PC-9 (cell line): ENCODE measurements at regions not wholly inside any gene's neighbourhood (a gene's known extent, or its start where the extent isn't known, plus 50 kb on each side); places are given as distances from the start of the nearest gene placed in this dataset.
"Not testable (repeated sequence)": the region's sequence is repeated elsewhere in the genome, so short reads cannot be mapped to it uniquely, and the experiment has no call there.

Source experiments
- BruUV-seq: library from RNA; stranded (reverse); fragments of 400-500 nt; replicated peaks from 2 replicates; lab custom pipeline; 2021; lab: Mats Ljungman, UMichigan
- CTCF ChIA-PET: fragments of 300-600 bp; sonication (Branson Sonifier 250); formaldehyde crosslinking; loops from one replicate; lab custom pipeline; 2022; ENCODE audit warnings: antibody characterized with exemption; lab: Charles Lee
- POLR2A ChIA-PET: fragments of 300-600 bp; sonication (Branson Sonifier 250); formaldehyde crosslinking; loops from one replicate; lab custom pipeline; 2022; ENCODE audit warnings: antibody characterized with exemption; ENCODE audit not compliant: unreplicated experiment; lab: Charles Lee
- DNase-seq, 2 experiments: peaks; one replicate each; pipeline versions ENCODE4 v3.0.0 to v3.0.0-alpha.2; 2015 to 2022; ENCODE audit warnings: mixed read lengths in 1 of 2
- H2AFZ ChIP-seq: fragments of 200-600 bp; sonication (generic); 2 replicates; pipeline ENCODE4 v1.8.1; 2017; ENCODE audit warnings: antibody characterized with exemption
- H3F3A ChIP-seq: fragments of 200-600 bp; sonication (generic); 2 replicates; pipeline ENCODE4 v1.8.1; 2017; ENCODE audit warnings: antibody characterized with exemption, mild to moderate bottlenecking, low read depth; ENCODE audit not compliant: insufficient read depth
- H3K27ac ChIP-seq: fragments of 200-600 bp; sonication (generic); 2 replicates; pipeline ENCODE4 v1.6.1; 2016; ENCODE audit warnings: mixed run types
- H3K27me3 ChIP-seq: fragments of 200-600 bp; sonication (generic); 2 replicates; pipeline ENCODE4 v1.6.1; 2016; ENCODE audit warnings: low read depth, mixed run types; ENCODE audit not compliant: insufficient read depth
- H3K36me3 ChIP-seq: fragments of 200-600 bp; sonication (generic); 2 replicates; pipeline ENCODE4 v1.6.1; 2016; ENCODE audit warnings: low read depth, mixed run types
- H3K4me1 ChIP-seq: fragments of 200-600 bp; sonication (generic); replicated peaks from 2 replicates; pipeline ENCODE4 v1.6.1; 2016; ENCODE audit warnings: mixed run types; ENCODE audit not compliant: insufficient read depth
- H3K4me2 ChIP-seq: fragments of 200-600 bp; sonication (generic); 2 replicates; pipeline ENCODE4 v1.6.1; 2017; ENCODE audit warnings: mixed run types
- H3K4me3 ChIP-seq: fragments of 200-600 bp; sonication (generic); 2 replicates; pipeline ENCODE4 v1.6.1; 2016; ENCODE audit warnings: mixed run types
- H3K79me2 ChIP-seq: fragments of 200-600 bp; sonication (generic); 2 replicates; pipeline ENCODE4 v1.6.1; 2017; ENCODE audit warnings: low read depth, mixed run types
- H3K9me2 ChIP-seq: fragments of 200-600 bp; sonication (generic); 2 replicates; pipeline ENCODE4 v1.8.1; 2017; ENCODE audit warnings: mild to moderate bottlenecking; ENCODE audit not compliant: insufficient read depth
- H3K9me3 ChIP-seq: fragments of 200-600 bp; sonication (generic); 2 replicates; pipeline ENCODE4 v1.8.1; 2016; ENCODE audit warnings: low read depth; ENCODE audit not compliant: insufficient read depth
- H4K20me1 ChIP-seq: fragments of 200-600 bp; sonication (generic); 2 replicates; pipeline ENCODE4 v1.8.1; 2017; ENCODE audit not compliant: insufficient read depth
- intact Hi-C: fragments of 100-400 bp; cut with micrococcal nuclease; formaldehyde crosslinking; loops from one replicate; pipeline ENCODE4 v1.10.0; 2022; ENCODE audit not compliant: unreplicated experiment

- POLR2A ChIA-PET, H3F3A ChIP-seq, BruUV-seq, H3K27me3 ChIP-seq, H3K27ac ChIP-seq, H3K36me3 ChIP-seq, H3K4me3 ChIP-seq, intact Hi-C loops, H3K9me2 ChIP-seq, H3K9me3 ChIP-seq, H3K4me1 ChIP-seq, CTCF ChIA-PET, H4K20me1 ChIP-seq, DNase-seq, H3K4me2 ChIP-seq, H2AFZ ChIP-seq, H3K79me2 ChIP-seq: not testable (repeated sequence)
These were observed 138.4 kb downstream of the TNFRSF13B start for GRCh38 chr17:16833517-16833916.

- H3K4me2 ChIP-seq, H3K9me2 ChIP-seq: not testable (repeated sequence)
- peak in 1 of 2 experiments; percentile 71 for DNase-seq
These were observed 139.1 kb downstream of the TNFRSF13B start for GRCh38 chr17:16832853-16833252.

DNA sequence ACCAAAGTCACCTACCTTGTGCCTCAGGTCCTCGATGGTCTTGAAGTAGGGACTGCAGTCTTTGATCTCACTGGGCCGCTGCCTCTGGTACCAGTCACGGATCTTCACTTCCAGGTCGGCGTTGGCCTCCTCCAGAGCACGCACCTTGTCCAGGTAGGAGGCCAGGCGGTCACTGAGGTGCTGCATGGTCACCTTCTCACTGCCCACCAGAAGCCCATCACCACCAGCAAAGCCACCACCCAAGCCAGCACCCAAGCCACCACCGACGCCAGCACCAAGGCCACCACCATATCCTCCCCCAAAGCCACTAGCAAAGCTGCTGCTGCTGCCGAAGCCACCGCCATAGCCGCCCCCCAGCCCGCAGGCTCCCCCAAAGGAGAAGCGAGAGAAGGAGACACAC lies 139.7 kb downstream of the TNFRSF13B start:
- H4K20me1 ChIP-seq, intact Hi-C loops, H3K9me2 ChIP-seq, POLR2A ChIA-PET, H3K36me3 ChIP-seq, DNase-seq, CTCF ChIA-PET, H2AFZ ChIP-seq, H3K4me3 ChIP-seq, H3K27me3 ChIP-seq, H3K9me3 ChIP-seq, H3K79me2 ChIP-seq, H3F3A ChIP-seq, H3K4me1 ChIP-seq: not testable (repeated sequence)
- BruUV-seq: TSS peak; percentile 76
- H3K4me2 ChIP-seq: peak overlapping the region; percentile 60
- H3K27ac ChIP-seq: peak overlapping the region; percentile 73

More at GRCh38 chr17:16832853-16833252, 139.1 kb downstream of the TNFRSF13B start:
- H3K4me1 ChIP-seq, H2AFZ ChIP-seq, H3K4me3 ChIP-seq, H3K9me3 ChIP-seq, H3K27ac ChIP-seq, BruUV-seq, H4K20me1 ChIP-seq, H3K36me3 ChIP-seq, H3K27me3 ChIP-seq, H3K79me2 ChIP-seq, POLR2A ChIA-PET, CTCF ChIA-PET, H3F3A ChIP-seq, intact Hi-C loops: not testable (repeated sequence)

GRCh38 chr17:16830770-16831169 lies 140.7 kb downstream of the CCDC144A start:
- H3F3A ChIP-seq, H3K27me3 ChIP-seq, BruUV-seq, H4K20me1 ChIP-seq, H2AFZ ChIP-seq, H3K27ac ChIP-seq, intact Hi-C loops, H3K4me3 ChIP-seq, H3K4me1 ChIP-seq, CTCF ChIA-PET, H3K9me3 ChIP-seq, H3K9me2 ChIP-seq, H3K79me2 ChIP-seq, POLR2A ChIA-PET, H3K36me3 ChIP-seq, DNase-seq: not testable (repeated sequence)
- peak overlapping the region; percentile 6; the same call in 1 of the 2 replicates for H3K4me2 ChIP-seq

DNA sequence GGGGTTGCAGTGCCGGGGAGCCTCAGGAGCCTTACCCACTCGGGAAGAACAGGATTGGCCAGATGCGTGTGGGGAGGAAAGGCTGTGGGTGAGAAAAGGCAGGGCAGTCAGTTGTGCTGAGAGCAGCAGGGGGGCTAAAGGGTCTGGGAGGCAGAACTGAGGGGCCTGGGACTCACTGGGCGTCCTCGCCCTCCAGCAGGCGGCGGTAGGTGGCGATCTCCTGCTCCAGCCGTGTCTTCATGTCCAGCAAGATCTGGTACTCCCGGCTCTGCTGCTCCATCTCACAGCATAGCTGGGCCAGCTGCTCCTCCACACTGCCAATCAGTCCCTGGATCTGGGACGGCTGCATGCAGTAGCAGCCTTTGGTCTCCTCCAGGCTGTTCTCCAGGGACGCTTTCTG lies 140.2 kb downstream of the CCDC144A start:
- POLR2A ChIA-PET, H3K9me2 ChIP-seq, H3K27ac ChIP-seq, H3F3A ChIP-seq, CTCF ChIA-PET, H3K36me3 ChIP-seq, H3K4me1 ChIP-seq, BruUV-seq, H2AFZ ChIP-seq, H3K9me3 ChIP-seq, H3K4me3 ChIP-seq, H3K79me2 ChIP-seq, H4K20me1 ChIP-seq, H3K4me2 ChIP-seq, H3K27me3 ChIP-seq, intact Hi-C loops, DNase-seq: not testable (repeated sequence)
